Stimulated activated naive CD8-positive, alpha-beta T cell treated with anti-CD3 and anti-CD28 coated beads, Interleukin-15, Interleukin-2, amounts not matched to agents 100 U/mL and 50 U/mL, for 24 hours (primary cell): ENCODE measurements at regions not wholly inside any gene's neighbourhood (a gene's known extent, or its start where the extent isn't known, plus 50 kb on each side); places are given as distances from the start of the nearest gene placed in this dataset.
"Not testable (repeated sequence)": the region's sequence is repeated elsewhere in the genome, so short reads cannot be mapped to it uniquely, and the experiment has no call there.

Source experiments
- ATAC-seq: fragments of 150-1000 bp; cut with Tn5 transposase; one replicate; pipeline ENCODE4 v1.10.0; 2021
- DNase-seq: peaks from one replicate; pipeline ENCODE4 v3.0.0; 2021

DNA sequence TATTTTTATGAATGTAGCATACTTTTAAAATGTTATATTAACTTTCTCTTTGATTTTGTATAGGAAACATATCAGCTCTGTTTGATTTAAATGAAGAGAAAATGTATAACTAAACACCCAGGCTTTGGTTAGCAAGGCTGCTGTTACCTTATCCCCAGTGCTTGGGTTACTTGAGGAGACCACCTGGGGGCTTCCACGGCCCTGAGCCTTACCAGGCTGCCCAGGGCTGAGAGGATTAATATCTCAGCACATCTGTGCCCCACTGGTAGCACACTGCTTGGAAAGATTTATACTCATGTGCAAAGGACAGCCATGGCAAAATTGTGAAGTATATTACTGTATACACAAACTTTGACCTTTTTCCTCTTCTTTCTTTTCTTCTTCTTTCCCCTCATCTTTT lies 752.9 kb downstream of the RAPGEF2 start:
- DNase-seq = no peak

GRCh38 chr4:159856451-159856850 lies 753.6 kb downstream of the RAPGEF2 start:
- DNase-seq = no peak

More for the DNA sequence above, 752.9 kb downstream of the RAPGEF2 start:
- ATAC-seq = no peak

GRCh38 chr4:159859656-159860148 lies 756.8 kb downstream of the RAPGEF2 start:
- no peak for DNase-seq
- no peak for ATAC-seq

More at GRCh38 chr4:159856451-159856850, 753.6 kb downstream of the RAPGEF2 start:
- no peak for ATAC-seq

DNA sequence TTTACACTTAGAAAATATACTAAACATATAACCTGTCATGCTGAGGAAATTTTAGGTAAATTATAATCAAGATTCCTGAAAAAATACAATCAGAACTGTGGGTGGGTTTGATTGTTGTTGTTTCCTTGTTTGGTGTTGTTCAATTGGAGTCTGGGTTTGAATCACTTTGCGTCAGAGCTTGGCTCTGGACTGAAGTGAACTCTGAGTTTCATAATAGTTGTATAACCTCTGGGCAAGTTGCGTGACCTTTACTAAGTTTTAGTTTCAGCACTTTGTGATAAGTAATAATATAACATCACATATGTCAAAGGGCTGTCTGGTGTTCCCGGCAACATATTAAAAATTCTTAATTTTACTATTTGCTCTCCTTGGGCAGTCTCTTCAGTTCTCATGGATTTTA lies 758.1 kb downstream of the RAPGEF2 start:
- no peak for ATAC-seq

GRCh38 chr4:159864337-159864736 lies 761.5 kb downstream of the RAPGEF2 start:
- no peak for ATAC-seq
- no peak for DNase-seq

More for the DNA sequence above, 758.1 kb downstream of the RAPGEF2 start:
- DNase-seq = no peak

DNA sequence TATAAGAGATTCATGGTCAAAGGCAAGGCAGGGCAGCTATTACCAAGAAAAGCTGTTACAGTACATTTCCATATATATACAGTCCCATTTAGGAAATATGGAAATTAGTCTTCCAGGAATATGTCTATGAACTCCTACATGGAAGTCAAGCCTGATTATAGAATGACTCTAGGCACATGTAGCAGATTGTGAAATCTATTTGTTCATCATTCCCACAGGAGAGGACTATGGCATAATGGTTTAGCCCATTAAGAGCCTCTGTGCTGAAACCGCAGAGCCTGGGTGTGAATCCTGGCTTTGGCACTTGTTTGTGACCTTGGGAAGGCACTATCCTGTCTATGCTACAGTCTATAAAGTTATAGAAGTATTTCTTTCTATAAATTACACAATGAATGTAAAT lies 764.8 kb downstream of the RAPGEF2 start:
- ATAC-seq = no peak
- no peak for DNase-seq

GRCh38 chr4:159868936-159869335 lies 766.1 kb downstream of the RAPGEF2 start:
- DNase-seq, ATAC-seq: not testable (repeated sequence)

GRCh38 chr4:159871141-159871540 lies 768.3 kb downstream of the RAPGEF2 start:
- no peak for ATAC-seq

GRCh38 chr4:159881158-159881557 lies 778.3 kb downstream of the RAPGEF2 start:
- DNase-seq (no peak), ATAC-seq (no peak)

More at GRCh38 chr4:159871141-159871540, 768.3 kb downstream of the RAPGEF2 start:
- no peak for DNase-seq

- ATAC-seq (no peak), DNase-seq (no peak)
These were observed 782.1 kb downstream of the RAPGEF2 start for GRCh38 chr4:159884989-159885388.

GRCh38 chr4:159899596-159899995 lies 796.7 kb downstream of the RAPGEF2 start:
- ATAC-seq = no peak
- DNase-seq = no peak

DNA sequence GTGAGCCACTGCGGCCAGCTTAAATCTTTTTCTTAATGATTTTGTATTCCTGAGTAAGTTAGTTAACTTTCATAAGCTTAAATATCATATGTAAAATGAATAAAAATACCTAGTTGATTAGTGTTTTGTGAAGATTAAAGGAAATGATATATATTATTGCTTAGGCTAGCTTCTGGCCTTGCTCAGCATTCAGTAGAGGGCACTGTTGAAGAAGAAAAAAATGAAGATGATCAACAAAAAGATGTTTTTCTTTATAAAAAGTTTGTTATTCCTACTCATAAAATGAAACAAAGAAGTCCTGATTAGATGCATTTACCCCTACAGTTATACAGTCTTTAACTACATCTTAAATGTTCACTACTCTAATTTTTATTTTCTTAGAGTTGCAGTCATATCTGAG lies 797.7 kb downstream of the RAPGEF2 start:
- ATAC-seq (no peak), DNase-seq (no peak)

GRCh38 chr4:159902648-159903047 lies 799.8 kb downstream of the RAPGEF2 start:
- no peak for DNase-seq
- ATAC-seq = no peak

- no peak for DNase-seq
- ATAC-seq = no peak
These were observed 802.0 kb downstream of the RAPGEF2 start for GRCh38 chr4:159904906-159905305.

DNA sequence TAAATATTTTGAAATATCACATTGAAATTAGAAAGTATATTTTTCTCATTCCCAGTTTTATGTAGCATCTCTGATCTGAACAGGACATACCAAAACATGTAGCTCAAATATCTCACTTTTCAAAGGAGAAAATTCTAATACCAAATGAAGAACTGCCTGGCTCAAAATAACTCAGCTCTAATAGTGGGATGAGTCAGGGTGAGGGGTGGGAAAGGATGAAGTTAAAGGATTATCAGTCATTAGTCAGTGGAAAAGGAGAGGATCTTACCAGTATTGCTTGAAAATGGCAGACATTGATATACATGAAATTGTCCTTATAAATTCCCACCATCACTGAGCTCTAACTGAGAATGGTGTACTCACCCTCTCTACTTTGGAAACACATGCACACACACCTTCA lies 803.2 kb downstream of the RAPGEF2 start:
- ATAC-seq = no peak

DNA sequence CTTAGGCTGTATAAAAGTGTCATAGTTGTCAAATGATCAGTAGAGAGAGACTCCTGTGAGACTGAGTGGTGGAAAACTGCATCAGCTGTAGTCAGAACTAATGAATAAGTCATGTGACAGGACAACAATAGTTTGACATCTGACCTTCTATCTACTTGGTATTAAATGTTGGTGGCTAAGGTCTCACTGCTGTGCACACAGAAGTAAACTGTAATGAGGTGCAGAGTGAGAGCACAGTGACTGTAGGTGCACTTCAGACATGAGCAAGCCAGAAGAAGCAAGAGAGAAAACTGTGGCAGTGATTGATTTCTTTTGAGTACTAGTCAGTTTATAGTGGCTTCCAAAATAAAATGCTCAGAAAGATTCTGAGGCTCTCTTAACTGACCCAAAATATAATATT lies 803.6 kb downstream of the RAPGEF2 start:
- DNase-seq = no peak
- no peak for ATAC-seq

More for the DNA sequence above, 803.2 kb downstream of the RAPGEF2 start:
- no peak for DNase-seq

- DNase-seq (no peak), ATAC-seq (no peak)
These were observed 807.8 kb downstream of the RAPGEF2 start for GRCh38 chr4:159910721-159911120.

GRCh38 chr4:159922119-159922518 lies 819.2 kb downstream of the RAPGEF2 start:
- DNase-seq (no peak), ATAC-seq (no peak)

GRCh38 chr4:159925770-159926169 lies 822.9 kb downstream of the RAPGEF2 start:
- DNase-seq (no peak), ATAC-seq (no peak)

DNA sequence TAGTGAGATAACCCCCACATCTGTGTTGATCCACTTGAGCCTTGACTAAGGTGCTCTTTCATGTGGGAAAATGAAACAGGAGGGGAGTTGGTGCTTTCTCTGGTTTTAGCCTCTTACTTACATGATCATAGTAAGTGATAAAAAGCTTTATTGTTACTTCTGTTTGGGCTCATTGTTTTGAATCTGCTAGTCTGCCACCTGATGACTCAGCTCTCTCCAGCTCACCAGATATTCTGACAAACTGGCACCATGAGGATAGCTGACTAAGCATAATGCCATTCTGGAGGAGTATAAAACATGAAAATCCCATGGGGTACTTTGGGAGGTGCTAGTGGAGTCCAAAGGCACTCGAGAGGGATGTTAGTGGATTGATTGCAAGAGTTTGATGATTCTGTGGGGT lies 824.0 kb downstream of the RAPGEF2 start:
- ATAC-seq = no peak
- DNase-seq = no peak

DNA sequence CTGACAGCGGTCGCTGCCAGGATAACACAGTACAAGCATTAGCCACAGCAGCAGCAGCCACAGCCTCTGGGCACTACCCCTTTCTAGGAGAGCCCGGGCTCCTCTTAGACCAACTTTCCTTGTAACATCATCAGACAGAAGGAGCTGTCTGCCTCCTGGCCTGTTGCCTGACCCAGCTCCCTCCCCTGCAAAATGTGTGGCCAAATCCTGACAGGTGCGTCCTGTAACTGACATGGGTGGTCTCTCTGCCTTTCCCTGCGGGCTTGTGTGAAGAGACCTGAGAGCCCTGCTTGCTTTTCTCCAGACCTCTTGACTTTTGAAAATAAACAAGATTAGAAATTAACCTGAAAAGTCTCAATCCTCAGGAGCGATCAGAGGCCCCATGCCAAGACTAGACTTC lies 824.9 kb downstream of the RAPGEF2 start:
- ATAC-seq (no peak), DNase-seq (no peak)

- not testable (repeated sequence) for DNase-seq, ATAC-seq
These were observed 831.7 kb downstream of the RAPGEF2 start for GRCh38 chr4:159934602-159935001.

DNA sequence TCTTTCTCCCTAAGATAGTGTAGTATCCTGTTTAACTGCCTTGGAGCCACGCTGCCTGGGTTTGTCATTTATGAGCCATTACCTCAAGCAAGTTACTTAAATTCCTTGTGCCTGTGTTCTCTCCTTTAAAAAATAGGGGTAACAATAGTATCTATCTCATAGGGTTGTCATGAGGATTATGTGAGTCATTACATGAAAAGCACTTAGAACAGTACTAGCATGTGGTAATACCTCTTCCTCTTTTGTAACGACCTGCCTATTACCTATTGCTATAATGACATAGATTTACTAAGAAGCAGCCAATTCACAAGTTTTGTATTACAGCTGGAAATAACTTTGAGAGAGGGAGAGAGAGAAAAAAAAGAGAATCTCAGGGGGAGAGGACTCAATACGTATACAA lies 834.7 kb downstream of the RAPGEF2 start:
- no peak for DNase-seq
- no peak for ATAC-seq

- not testable (repeated sequence) for DNase-seq, ATAC-seq
These were observed 836.8 kb downstream of the RAPGEF2 start for GRCh38 chr4:159939681-159940080.

GRCh38 chr4:159941076-159941475 lies 838.2 kb downstream of the RAPGEF2 start:
- DNase-seq (no peak), ATAC-seq (no peak)
